ENCODE measurements at regions not wholly inside any gene's neighbourhood (a gene's known extent, or its start where the extent isn't known, plus 50 kb on each side); places are given as distances from the start of the nearest gene placed in this dataset.
A peak's percentile ranks its signal among the peaks of the same experiment; 100 is the strongest.

- DNase-seq: no peak
Observed at GRCh38 chr6:141035312-141036200, 1097.2 kb upstream of the GJE1 start.

- DNase-seq: peak; percentile 9
Observed at GRCh38 chr6:141033101-141033500, 1099.6 kb upstream of the GJE1 start.

- DNase-seq: no peak
Observed at GRCh38 chr6:141029908-141030307, 1102.8 kb upstream of the GJE1 start.

GRCh38 chr6:141028791-141029280, 1103.9 kb upstream of the GJE1 start:
- DNase-seq: no peak

GRCh38 chr6:141026504-141026903, 1106.2 kb upstream of the GJE1 start:
- DNase-seq: no peak

GRCh38 chr6:141024526-141024925, 1108.2 kb upstream of the GJE1 start:
- DNase-seq: peak; percentile 10

GRCh38 chr6:141017941-141018340, 1114.8 kb upstream of the GJE1 start:
- DNase-seq: no peak

- no peak for DNase-seq
Observed at GRCh38 chr6:141000917-141001316, 1131.8 kb upstream of the GJE1 start.

GRCh38 chr6:140993515-140993914, 1139.2 kb upstream of the GJE1 start:
- no peak for DNase-seq

GRCh38 chr6:140992678-140993077, 1140.0 kb upstream of the GJE1 start:
- DNase-seq: no peak

- DNase-seq: no peak
Observed at GRCh38 chr6:140988780-140989179, 1143.9 kb upstream of the GJE1 start.

GRCh38 chr6:140987364-140988155, 1145.2 kb upstream of the GJE1 start:
- no peak for DNase-seq

- DNase-seq: no peak
Observed at GRCh38 chr6:140985679-140986275, 1146.9 kb upstream of the GJE1 start.

- DNase-seq: no peak
Observed at GRCh38 chr6:140980265-140980887, 1152.3 kb upstream of the GJE1 start.

- peak; percentile 74 for DNase-seq
Observed at GRCh38 chr6:140979642-140980091, 1153.1 kb upstream of the GJE1 start.

GRCh38 chr6:140977403-140977802, 1155.3 kb upstream of the GJE1 start:
- DNase-seq: no peak

GRCh38 chr6:140976806-140977205, 1155.9 kb upstream of the GJE1 start:
- no peak for DNase-seq

- no peak for DNase-seq
Observed at GRCh38 chr6:140970485-140970884, 1162.2 kb upstream of the GJE1 start.

- DNase-seq: no peak
Observed at GRCh38 chr6:140968062-140968461, 1164.7 kb upstream of the GJE1 start.

GRCh38 chr6:140966676-140967075, 1166.0 kb upstream of the GJE1 start:
- DNase-seq: no peak

- no peak for DNase-seq
Observed at GRCh38 chr6:140960566-140960965, 1172.2 kb upstream of the GJE1 start.

GRCh38 chr6:140957386-140957785, 1175.3 kb upstream of the GJE1 start:
- DNase-seq: no peak

All from fibroblast of skin of right biceps (primary cell).